Fibroblast of skin of right biceps (primary cell): ENCODE measurements at regions not wholly inside any gene's neighbourhood (a gene's known extent, or its start where the extent isn't known, plus 50 kb on each side); places are given as distances from the start of the nearest gene placed in this dataset.
A peak's percentile ranks its signal among the peaks of the same experiment; 100 is the strongest.
"Not testable (repeated sequence)": the region's sequence is repeated elsewhere in the genome, so short reads cannot be mapped to it uniquely, and the experiment has no call there.

Experiments used
- DNase-seq: peaks from one replicate; pipeline ENCODE4 v3.0.0-alpha.2; 2013

- not testable (repeated sequence) for DNase-seq
These were observed 86.0 kb upstream of the SFSWAP start for GRCh38 chr12:131624756-131625501.

DNA sequence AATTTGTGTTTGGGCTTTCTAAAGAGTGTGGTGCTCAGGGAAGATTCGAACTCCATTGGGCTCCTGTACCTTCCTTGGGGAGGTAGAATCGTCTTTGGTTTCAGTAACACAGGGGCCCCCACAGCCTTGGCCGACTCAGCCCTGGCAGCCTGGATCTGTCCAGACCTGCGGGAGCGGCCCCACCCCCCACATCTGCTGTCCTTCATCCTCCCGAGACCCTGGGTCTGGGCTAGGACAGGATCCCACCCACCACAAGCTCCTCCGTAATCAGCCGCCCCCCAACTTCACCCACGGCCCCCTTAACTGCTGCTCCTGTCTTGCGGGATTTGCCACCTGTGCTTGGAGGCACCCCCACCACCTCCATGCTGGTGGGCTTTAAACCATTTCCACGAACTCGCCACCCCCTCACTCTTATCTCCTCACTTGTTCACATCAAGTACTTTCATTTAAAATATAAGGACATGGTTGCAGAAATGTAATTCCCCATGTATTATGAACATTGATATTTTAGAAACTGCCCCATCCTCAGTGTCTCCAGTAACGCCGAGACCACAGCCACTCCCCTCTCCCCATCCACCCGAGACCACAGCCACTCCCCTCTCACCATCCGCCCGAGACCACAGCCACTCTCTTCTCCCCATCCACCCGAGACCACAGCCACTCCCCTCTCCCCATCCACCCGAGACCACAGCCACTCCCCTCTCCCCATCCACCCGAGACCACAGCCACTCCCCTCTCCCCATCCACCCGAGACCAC, 84.7 kb upstream of the SFSWAP start:
- DNase-seq = not testable (repeated sequence)

- peak; percentile 3 for DNase-seq
These were observed 83.5 kb upstream of the SFSWAP start for GRCh38 chr12:131627151-131628022.

- no peak for DNase-seq
These were observed 82.7 kb upstream of the SFSWAP start for GRCh38 chr12:131628023-131628740.

DNA sequence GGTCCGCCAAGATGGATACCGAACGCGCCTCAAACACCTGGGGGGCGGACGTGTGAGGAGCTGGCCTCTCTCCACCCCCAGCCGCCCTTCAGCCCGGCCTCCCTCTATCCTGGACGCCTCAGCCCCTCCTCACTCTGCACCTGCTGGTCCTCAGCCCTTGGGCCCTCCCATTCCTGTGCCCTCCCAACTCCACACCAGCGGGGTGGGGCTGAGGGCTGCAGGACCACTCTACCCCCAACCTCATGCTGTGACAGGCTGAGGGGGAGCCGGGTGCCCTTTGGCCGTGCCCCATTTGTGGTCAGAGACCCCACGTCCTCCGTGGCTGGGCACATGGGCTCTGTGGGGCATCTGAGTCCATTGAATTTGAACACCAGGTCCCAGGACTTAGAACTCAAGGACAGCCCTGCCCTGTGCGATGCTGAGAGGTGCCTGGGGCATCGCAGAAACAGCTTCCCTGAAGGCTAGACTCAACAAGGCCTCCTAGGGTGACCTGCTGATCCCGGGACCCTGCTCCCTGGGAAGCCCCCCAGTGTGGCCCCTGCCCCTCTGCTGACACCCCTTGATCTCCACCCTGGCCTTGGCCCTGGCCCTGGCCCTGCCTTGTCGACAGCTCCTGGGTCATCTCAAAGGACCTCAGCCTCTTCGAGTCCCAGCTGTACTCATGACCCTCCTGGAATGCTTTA, 82.0 kb upstream of the SFSWAP start:
- no peak for DNase-seq

DNA sequence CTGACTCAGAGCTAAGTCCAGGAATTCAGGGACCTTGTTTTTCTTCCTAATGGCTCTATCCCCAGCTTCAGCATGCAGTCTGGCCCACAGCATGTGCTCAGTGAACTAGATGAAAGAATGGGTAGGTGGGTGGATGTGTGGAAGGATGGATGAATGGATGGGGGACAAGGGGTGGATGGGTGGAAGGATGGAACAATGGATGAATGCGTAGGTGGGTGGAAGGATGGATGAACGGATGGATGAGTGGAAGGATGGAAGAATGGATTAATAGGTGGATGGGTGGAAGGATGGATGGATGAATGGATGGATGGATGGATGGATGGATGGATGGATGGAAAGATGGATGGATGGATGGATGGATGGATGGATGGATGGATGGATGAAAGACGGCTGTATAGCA, 79.7 kb upstream of the SFSWAP start:
- DNase-seq = no peak

DNA sequence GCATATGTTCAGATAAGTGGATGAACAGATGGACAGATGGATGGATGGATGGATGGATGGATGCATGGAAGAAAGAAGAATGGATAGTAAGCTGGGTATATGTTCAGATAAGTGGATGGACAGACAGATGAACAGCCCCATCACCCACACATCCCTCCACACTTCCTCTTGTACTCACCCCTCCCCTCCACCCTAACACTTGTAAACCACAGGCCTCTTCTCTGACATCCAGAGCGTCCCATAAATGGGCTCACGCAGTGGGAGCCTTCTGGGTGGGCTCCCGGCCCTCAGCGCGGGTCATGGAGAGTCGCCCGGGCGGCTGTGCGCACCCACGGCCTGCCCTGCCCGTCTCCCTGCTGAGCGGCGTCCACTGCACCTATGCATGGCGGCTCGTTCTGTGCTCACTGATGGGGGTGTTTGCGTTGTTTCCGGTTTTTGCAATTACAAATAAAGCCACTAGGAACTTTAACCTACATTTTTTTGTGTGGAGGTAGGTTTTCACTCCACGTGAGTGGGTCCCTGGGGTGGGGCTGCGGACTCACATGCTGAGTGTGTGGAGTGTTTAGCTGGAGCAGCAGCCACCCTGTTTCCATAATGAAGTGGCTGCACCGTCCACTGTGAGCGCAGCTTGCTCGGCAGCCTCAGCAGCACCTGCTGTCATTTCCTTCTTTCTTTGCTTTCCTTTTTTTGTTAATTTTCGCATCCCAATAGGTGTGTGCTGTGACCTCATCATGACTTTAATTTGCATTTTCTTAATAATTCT, 78.8 kb upstream of the SFSWAP start:
- DNase-seq = not testable (repeated sequence)

DNA sequence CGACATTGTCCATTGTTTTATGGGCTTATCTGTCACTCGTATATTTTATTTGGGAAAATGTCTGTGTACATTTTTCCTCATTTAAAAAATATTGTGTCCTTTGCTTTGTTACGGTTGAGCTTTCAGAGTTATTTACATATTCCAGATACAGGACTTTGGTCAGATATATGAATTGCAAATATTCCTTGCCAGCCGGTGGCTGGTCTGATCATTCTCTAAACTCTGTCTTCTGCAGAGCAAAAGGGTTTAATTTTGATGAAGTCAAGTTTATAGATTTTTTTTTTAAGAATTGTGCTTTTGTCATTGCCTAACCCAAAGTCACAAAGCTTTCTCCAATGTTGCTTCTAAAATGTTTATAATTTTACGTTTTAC, 78.3 kb upstream of the SFSWAP start:
- not testable (repeated sequence) for DNase-seq

GRCh38 chr12:131633610-131634009, 77.3 kb upstream of the SFSWAP start:
- DNase-seq = not testable (repeated sequence)

DNA sequence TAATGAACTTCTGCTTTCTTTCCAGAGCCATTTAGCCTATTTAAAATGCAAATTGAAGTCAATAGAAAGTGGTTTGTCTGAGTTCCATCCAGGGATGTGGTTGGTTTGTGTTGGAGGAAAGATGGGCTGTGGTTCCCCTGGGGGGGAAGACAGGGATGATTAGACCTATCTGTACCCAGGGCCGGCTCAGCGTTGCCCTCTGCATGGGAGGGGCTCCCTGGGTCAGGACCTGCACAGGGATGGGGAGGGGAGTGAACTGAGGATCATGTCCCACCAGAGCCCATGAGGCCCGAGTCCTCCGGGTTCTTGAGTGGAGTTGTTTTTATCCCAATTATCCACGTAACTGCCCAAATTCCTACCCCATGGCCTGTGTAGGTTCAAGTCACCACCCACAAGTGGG, 76.9 kb upstream of the SFSWAP start:
- no peak for DNase-seq

- DNase-seq = not testable (repeated sequence)
These were observed 75.9 kb upstream of the SFSWAP start for GRCh38 chr12:131635012-131635411.

- no peak for DNase-seq
These were observed 75.3 kb upstream of the SFSWAP start for GRCh38 chr12:131635491-131636122.

- no peak for DNase-seq
These were observed 74.6 kb upstream of the SFSWAP start for GRCh38 chr12:131636266-131636665.

- no peak for DNase-seq
These were observed 73.7 kb upstream of the SFSWAP start for GRCh38 chr12:131636940-131637750.

DNA sequence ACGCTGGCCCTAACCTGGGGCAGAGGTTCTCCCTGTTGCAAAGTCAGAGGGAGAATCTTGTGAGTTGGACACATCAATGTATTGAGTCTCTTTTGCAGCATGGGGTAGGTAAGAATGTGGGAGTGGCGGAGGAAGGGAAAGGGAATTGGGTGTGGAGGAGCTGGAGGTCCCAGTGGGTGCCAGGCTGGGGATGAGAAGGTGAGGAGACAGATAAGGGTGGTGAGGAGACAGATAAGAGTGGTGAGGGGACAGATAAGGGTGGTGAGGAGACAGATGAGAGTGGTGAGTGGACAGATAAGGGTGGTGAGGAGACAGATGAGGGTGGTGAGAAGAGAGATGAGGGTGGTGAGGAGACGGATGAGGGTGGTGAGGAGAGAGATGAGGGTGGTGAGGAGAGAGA, 72.9 kb upstream of the SFSWAP start:
- DNase-seq = no peak

DNA sequence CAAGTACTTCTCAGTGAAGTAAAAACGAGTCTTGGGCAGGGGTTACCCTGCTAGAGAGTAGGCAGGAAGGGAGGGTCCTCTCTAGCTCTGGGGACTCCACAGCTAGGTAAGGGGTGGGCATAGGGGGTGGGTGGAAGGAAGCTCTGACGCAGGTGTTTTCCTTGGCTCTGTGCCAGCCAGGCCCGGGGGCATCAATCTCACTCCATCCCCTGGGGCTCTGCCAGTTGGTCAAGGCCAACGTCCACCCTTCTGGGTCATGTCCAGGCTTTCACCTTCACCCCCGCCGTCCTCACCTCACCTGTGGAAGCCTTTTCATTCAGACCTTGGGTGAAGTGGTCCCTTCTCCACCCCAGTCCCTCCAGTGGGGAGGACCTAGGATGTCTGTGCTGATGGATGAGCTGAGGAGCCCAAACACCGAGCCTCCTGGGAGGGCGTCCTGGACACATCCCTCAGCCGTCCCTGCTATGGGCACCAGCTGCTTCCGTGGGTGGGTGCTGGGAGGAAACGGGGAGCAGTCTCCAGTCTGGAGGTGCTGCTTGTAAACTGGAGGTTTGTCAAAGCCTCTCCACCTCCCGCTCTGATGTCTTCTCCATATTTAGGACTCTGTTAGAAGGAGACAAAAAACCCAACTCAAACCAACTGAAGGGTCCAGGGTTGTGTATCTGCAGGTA, 71.5 kb upstream of the SFSWAP start:
- no peak for DNase-seq

DNA sequence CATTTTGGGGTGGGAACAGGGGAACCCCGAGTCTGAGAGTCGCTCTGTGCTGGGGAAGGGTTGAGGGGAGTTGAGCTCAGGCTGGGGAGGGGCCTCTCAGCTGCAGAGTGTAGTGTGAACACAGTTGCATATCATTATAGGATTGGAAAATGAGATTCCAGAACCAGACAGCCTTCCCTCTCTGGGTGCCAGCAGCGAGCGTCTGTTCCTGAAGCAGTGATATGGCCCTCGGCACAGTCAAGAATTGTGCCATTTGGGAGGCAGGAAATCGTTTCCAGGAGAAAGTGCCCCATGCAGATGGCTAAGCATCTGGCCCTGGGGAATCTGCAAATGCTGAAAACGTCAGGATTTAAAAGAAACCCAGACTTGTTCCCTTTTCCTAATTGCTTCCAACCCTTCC, 70.4 kb upstream of the SFSWAP start:
- no peak for DNase-seq

DNA sequence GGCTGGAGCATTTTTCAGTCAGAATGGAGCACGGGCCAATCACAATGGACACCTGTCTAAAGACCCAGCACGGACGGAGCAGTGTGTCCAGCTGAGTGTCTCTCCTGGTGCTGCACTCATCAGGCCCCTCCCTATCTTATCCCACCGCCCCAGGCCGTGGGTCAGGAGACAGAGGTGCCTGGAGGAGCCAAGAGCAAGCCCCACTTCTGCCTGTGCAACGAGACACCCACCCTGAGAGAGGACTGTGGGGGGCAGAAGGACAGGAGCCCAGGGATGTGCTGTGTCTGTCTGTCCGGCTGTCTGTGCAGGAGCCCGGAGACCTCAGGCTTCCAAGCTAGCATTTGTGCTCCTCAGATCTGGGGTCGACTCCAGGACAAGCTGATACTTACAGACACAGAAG, 69.6 kb upstream of the SFSWAP start:
- DNase-seq = no peak

- no peak for DNase-seq
These were observed 68.8 kb upstream of the SFSWAP start for GRCh38 chr12:131642101-131642540.
